ENCODE measurements at regions not wholly inside any gene's neighbourhood (a gene's known extent, or its start where the extent isn't known, plus 50 kb on each side); places are given as distances from the start of the nearest gene placed in this dataset.

- TF ChIP-seq EZH2 (IDR thresholded peaks at IDR 0.05; ENCODE audit: insufficient read depth, poor library complexity, severe bottlenecking) (no peak), EZH2phosphoT487 (IDR thresholded peaks at IDR 0.05; ENCODE audit: insufficient read depth, low read depth) (no peak)
These were observed 62.6 kb upstream of the SIRPA start for GRCh38 chr20:1832634-1833033.

Measured in GM23248 (cell line).